ENCODE measurements at regions not wholly inside any gene's neighbourhood (a gene's known extent, or its start where the extent isn't known, plus 50 kb on each side); places are given as distances from the start of the nearest gene placed in this dataset.

GRCh38 chr11:127074151-127074761, 73.7 kb upstream of the KIRREL3 start (continued):
- TF ChIP-seq ZNF687 (IDR thresholded peaks at IDR 0.05) (no peak), CREB1 (IDR thresholded peaks at IDR 0.05; ENCODE audit: low read depth) (no peak), BRCA1 (IDR thresholded peaks at IDR 0.05; ENCODE audit: low read depth, low read length) (no peak), ZZZ3 (IDR thresholded peaks at IDR 0.05; ENCODE audit: control insufficient read depth, insufficient read length, low read depth) (no peak), SIX5 (IDR thresholded peaks at IDR 0.05; ENCODE audit: low read depth, low read length, severe bottlenecking) (no peak), RUNX3 (IDR thresholded peaks at IDR 0.05; ENCODE audit: low read length) (peak; percentile 92), KLF5 (IDR thresholded peaks at IDR 0.05; ENCODE audit: partially characterized antibody) (no peak), TAF1 (IDR thresholded peaks at IDR 0.05; ENCODE audit: borderline replicate concordance, low read depth, low read length) (no peak), SPI1 (IDR thresholded peaks at IDR 0.05; ENCODE audit: borderline replicate concordance, insufficient read depth, low read depth, low read length) (peak; percentile 99), CBX3 (IDR thresholded peaks at IDR 0.05; ENCODE audit: borderline replicate concordance, low read depth) (no peak), NR2F1 (conservative IDR thresholded peaks at IDR 0.05) (peak; percentile 84), E2F4 (IDR thresholded peaks at IDR 0.05; ENCODE audit: low read depth, low read length) (no peak), IKZF1 (conservative IDR thresholded peaks at IDR 0.05) (peak; percentile 57), EGR1 (IDR thresholded peaks at IDR 0.05; ENCODE audit: borderline replicate concordance in 1 of 2, low read depth in 2 of 2, low read length in 2 of 2) (peak in 1 of 2 experiments; percentile 26; a peak in 1 of 3 replicates), TCF7 (IDR thresholded peaks at IDR 0.05; ENCODE audit: borderline replicate concordance) (no peak), ZBED1 (IDR thresholded peaks at IDR 0.05; ENCODE audit: borderline replicate concordance) (no peak), RFX5 (IDR thresholded peaks at IDR 0.05; ENCODE audit: low read depth, low read length) (no peak)
- TF ChIP-seq, protein P1, sequence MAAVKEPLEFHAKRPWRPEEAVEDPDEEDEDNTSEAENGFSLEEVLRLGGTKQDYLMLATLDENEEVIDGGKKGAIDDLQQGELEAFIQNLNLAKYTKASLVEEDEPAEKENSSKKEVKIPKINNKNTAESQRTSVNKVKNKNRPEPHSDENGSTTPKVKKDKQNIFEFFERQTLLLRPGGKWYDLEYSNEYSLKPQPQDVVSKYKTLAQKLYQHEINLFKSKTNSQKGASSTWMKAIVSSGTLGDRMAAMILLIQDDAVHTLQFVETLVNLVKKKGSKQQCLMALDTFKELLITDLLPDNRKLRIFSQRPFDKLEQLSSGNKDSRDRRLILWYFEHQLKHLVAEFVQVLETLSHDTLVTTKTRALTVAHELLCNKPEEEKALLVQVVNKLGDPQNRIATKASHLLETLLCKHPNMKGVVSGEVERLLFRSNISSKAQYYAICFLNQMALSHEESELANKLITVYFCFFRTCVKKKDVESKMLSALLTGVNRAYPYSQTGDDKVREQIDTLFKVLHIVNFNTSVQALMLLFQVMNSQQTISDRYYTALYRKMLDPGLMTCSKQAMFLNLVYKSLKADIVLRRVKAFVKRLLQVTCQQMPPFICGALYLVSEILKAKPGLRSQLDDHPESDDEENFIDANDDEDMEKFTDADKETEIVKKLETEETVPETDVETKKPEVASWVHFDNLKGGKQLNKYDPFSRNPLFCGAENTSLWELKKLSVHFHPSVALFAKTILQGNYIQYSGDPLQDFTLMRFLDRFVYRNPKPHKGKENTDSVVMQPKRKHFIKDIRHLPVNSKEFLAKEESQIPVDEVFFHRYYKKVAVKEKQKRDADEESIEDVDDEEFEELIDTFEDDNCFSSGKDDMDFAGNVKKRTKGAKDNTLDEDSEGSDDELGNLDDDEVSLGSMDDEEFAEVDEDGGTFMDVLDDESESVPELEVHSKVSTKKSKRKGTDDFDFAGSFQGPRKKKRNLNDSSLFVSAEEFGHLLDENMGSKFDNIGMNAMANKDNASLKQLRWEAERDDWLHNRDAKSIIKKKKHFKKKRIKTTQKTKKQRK (IDR thresholded peaks at IDR 0.05; ENCODE audit: low read depth, low read length): no peak
- TF ChIP-seq, protein P2, sequence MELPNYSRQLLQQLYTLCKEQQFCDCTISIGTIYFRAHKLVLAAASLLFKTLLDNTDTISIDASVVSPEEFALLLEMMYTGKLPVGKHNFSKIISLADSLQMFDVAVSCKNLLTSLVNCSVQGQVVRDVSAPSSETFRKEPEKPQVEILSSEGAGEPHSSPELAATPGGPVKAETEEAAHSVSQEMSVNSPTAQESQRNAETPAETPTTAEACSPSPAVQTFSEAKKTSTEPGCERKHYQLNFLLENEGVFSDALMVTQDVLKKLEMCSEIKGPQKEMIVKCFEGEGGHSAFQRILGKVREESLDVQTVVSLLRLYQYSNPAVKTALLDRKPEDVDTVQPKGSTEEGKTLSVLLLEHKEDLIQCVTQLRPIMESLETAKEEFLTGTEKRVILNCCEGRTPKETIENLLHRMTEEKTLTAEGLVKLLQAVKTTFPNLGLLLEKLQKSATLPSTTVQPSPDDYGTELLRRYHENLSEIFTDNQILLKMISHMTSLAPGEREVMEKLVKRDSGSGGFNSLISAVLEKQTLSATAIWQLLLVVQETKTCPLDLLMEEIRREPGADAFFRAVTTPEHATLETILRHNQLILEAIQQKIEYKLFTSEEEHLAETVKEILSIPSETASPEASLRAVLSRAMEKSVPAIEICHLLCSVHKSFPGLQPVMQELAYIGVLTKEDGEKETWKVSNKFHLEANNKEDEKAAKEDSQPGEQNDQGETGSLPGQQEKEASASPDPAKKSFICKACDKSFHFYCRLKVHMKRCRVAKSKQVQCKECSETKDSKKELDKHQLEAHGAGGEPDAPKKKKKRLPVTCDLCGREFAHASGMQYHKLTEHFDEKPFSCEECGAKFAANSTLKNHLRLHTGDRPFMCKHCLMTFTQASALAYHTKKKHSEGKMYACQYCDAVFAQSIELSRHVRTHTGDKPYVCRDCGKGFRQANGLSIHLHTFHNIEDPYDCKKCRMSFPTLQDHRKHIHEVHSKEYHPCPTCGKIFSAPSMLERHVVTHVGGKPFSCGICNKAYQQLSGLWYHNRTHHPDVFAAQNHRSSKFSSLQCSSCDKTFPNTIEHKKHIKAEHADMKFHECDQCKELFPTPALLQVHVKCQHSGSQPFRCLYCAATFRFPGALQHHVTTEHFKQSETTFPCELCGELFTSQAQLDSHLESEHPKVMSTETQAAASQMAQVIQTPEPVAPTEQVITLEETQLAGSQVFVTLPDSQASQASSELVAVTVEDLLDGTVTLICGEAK (IDR thresholded peaks at IDR 0.05; ENCODE audit: borderline replicate concordance): no peak

All from GM12878 (cell line).